RCC 7860 (cell line): ENCODE measurements at regions not wholly inside any gene's neighbourhood (a gene's known extent, or its start where the extent isn't known, plus 50 kb on each side); places are given as distances from the start of the nearest gene placed in this dataset.

ENCODE experiments used
- DNase-seq: peaks from one replicate; pipeline ENCODE4 v3.0.0-alpha.2; 2015; ENCODE audit warnings: low spot score
- FAIRE-seq: peaks from 2 replicates; lab custom pipeline; 2012; peaks lifted over from hg19 to GRCh38; lab: Jason Lieb, UNC

DNA sequence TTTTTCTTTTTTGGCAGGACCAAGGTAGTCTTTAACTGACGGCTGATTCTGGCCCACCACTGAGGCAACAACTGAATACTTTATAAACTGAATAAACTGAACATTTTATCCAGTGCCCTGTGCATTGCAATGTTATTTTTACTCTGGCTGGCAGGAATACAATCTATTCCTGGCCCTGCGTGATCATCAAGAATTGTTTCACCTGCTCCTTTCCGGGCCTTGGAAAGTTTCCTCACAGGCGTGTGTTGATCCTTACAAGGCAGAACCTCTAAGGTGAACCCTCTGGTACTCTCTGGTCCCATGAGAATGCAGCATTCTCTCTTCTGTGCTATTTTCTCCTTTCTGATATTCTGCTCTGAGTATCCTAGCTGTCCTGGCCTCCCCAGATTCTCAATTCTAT lies 113.7 kb upstream of the KLHL29 start:
- DNase-seq (no peak), FAIRE-seq (no peak)

DNA sequence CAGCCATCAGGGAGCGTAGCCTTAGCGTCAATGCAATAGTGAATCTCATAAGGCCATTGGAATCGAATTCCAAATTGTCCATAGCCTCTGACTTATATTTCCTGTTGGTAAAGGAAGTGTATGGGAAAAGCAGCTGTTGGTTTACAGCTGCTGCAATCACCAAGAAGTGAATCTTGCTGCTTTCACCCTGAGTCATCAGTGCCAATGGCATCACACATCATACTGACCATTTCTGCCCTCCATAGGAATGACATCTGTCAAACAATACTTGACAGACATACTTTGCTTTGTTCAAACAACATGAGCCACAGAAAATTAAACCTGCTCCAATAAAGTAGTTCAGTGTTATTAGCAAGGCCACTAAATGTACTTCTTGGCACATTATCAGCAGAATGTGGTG lies 111.2 kb upstream of the KLHL29 start:
- DNase-seq, result no peak
- no peak for FAIRE-seq

DNA sequence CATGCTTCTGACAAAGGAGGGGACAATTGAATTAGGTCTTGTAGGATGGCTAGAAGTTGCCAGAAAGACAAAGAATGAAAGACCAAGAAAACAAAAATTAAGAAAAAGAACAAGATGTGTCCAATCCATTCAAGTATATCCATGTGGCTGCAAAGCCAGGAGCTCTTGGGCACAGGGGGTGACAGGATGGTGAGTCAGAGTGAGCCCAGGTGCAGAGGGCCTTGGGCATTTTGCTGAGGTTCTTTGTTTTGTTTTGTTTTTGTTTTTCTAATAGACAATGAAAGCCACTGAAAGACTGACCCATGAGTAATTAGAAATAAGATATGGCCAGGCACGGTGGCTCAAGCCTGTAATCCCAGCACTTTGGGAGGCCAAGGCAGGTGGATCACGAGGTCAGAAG lies 104.6 kb upstream of the KLHL29 start:
- FAIRE-seq (no peak), DNase-seq (no peak)

DNA sequence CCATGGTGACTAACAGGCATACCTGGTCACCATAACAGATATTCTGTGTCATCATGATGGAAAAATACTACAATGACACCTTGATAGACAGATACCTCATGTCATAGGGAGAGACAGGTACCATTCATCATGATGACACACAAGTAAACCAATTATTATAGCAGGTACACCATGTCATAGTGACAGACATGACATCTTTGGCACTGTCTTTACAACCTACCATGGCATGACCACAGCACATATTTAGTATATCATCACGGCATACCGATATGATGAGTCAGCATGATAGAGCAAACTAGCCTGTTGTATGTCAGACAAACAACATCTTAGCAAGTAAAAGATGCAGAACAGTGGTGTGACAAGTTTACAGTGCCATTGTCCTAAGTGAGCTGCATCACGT lies 101.3 kb upstream of the KLHL29 start:
- DNase-seq (peak; percentile 23), FAIRE-seq (no peak)

DNA sequence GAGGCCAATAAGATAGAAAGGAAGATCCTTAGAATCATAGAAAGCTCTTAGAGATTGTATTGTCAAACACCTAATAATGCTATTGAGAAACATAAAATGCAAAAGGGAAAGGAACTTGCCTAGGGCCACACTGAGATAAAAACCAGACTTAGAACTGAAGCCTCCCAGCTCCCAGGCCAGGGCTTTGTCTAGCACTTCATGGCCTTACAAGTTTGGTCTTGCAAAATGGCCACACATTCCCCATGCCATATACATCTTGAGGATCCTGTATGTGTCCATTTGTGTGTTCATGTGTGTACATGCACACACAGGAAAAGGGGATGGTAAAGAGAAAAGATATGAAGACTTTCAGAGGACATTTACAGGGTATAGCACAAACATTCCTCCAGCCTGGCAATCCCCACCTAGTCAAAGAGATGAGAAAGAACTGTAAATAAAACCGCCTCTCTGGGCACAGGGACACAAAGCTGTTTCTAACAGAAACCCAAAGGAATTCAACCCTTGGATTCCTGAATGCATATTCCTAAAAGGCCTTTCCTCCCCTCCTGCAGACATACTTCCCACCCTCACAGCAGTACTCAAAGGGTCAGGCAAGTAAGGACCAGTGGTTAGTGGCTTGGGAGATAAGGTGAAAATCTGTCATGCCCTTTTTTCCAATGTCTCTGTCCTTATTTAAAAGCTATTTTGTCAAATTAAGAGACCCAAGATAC lies 99.7 kb upstream of the KLHL29 start:
- no peak for FAIRE-seq
- no peak for DNase-seq

DNA sequence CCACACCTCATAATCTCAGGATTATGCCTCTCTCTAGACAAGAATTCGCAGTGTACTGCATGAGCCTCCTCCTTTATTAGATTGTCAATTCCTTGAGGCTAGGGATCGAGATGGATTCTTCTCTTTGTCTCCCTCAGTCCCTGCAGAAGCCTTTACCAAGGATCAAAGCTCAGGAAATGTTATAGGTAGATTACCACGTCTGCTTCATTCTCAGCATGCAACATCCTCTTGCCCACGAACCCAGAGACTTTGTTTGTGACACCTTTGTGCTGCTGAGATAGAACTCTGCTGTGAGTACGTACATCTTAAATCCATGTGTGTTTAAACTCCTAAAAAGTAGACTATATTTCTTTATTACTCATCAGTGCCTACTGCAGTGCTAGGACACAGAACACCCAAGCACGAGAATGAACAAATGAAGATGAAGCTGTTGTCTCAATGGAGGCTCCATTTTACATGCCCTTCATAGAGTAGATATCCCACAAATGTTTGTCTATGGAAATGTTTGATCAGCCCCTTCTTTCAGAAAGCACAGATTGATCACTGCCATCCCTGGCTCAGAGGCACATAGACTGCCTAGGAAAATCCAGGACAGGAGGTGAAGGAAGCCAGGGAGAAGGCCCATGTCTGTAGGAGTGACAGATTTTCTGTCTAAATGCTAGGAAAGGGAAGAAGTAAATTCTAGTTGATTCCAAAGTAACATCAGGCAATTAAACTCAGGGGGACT lies 98.8 kb upstream of the KLHL29 start:
- no peak for FAIRE-seq
- DNase-seq, result no peak

DNA sequence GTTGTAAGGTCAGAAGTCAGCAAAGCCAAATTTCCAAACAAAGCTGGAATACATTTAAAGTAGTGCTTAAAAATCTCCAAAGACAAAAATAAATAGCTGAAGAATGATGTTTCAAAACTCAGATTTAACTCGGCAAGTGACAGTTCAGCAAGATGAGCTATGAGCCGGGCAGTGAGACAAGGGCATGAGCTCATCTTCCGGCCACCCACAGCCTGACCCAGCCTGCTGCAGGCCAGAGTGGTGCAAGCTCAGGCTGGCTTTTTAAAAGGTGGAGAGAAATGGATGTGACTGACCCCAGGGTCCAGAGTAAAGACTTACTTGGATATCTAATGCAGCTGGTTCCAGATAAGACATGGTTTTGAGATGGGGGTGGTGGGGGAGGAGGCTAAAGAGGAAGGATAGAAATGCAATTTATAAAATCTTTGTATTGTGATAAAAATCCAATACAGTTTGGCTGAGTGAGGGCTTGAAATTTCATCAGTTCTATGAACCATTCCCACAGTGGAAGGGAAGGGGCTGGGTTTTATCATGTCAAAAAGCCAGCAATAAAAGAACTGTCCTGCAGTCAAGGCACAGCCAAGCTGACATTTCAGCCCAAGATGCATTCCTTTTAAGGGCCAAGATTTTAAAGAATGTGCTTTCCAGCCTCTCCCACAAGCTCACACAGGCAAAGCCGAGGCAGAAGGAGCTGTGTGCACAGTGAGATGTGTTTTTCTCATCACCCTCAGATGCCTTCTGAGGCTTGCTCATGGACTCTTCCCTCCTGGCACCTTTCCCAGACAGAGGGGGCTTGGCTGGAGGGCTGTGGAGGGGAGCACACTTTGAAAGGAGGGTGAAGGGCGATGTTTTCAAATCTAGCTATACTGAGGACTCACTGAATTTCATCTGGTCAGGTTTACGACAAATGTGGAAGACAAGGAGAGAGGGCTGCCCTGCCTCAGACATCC lies 97.9 kb upstream of the KLHL29 start:
- DNase-seq, result no peak
- no peak for FAIRE-seq

DNA sequence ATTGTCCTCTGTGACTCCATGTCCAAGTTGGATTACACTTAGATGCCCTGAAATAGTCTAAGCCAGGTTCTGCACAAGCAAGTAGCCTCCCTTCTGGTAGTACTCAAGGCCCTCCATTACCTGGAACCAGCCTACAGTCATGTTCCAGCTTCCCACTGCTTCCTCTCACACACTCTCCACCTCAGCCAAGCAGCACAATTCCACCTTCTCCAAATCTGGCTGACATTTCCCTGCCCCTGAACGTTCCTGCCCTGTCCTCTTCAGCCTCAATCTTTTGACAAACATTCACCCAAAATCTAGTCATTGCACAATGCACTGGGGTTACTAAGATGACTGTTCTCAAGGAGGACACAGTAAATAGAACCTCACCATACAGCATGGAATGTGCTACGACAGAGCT lies 95.3 kb upstream of the KLHL29 start:
- no peak for DNase-seq
- no peak for FAIRE-seq

DNA sequence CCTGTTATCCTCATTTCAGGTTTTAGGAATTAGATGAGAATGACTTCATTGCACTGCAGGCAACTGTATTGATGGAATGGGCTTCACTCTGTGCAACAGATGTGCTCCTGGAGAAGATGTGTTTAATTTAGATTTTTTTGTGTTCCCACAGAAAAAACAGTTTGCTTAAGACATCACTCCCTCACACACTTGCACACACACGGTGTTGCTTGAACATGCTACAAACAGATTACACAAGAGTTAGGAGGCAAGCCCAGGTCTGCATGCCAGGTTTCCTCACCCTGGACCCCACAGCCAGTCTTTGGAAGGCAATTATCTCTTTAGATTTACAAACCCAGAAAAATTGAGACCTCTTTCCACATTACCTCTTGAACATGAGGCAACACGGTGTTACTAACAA lies 93.7 kb upstream of the KLHL29 start:
- FAIRE-seq (no peak), DNase-seq (no peak)

DNA sequence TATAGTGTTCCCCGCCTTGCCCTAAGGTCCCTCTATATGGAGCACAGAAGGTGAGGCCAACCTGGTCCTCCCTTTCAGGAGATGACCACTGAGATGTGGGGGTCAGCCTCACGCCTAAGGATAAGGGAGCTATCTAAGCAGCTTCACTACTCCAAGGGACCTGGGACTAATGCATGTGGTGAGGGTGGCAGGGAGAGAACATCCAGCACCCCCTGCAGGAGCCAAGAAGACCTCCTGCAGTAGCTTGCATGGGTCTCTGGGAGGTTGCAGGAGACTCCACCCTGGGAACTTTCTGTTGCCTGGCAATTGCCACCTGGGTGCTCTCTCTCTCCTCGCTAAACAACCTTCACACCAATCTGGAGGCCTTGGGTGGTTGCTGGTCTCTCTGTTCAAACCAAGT lies 93.0 kb upstream of the KLHL29 start:
- DNase-seq (no peak), FAIRE-seq (no peak)

DNA sequence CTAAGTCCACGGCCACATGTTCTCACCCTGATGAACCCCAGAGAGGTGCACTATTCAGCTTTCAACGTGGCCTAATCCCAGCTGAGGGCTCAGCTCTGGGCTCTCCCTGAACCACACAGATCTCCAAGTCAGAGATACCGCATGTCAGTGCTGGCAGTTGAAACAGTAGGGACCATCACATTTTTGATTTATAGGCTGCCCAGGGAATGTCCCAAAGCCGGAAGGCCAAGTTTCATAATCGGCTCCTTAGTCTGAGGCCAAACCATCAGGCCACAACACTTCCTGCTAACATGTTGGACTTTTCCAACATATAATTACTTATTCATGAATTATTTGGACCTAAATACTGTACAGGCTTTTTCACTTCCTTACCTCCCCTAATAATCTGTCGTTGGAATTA lies 91.9 kb upstream of the KLHL29 start:
- FAIRE-seq (no peak), DNase-seq (no peak)

DNA sequence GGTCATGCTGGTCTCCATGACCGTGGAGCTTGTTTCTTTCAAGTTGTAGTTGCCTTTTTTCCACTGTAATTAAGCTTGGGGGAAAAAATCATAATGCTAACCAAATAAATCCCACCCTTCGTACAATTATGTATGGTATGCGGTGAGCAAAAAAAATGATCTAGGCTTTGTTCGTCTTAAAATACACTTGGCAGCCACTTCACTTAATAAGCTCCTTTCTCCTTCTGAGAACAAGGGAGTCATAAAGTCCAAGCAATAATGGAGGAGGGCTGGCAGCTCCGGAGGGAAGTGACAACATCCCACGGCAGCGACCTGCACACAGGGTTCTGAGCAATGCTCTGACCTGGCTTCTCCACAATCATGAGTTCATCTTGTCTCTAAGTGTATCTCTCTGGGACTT lies 91.2 kb upstream of the KLHL29 start:
- FAIRE-seq (no peak), DNase-seq (no peak)

DNA sequence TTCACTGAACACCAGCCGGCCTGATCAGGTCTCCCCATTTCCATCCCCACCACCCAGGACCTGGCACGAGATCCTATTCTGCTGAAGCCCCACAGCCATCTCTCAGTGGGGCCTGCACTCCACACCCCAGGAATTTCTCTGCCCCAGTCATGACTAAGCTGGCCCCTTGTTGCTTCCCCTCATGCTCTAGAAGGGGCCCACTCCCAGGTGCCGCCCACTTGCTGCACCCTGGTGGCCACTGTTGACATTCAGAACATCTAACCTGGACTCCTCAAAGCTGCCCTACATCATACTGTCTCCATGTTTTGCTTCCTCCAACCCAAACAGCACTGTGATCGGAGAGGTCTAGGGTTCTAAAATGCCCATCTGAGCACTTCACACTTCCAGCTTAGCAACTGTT lies 90.7 kb upstream of the KLHL29 start:
- DNase-seq, result no peak
- no peak for FAIRE-seq

DNA sequence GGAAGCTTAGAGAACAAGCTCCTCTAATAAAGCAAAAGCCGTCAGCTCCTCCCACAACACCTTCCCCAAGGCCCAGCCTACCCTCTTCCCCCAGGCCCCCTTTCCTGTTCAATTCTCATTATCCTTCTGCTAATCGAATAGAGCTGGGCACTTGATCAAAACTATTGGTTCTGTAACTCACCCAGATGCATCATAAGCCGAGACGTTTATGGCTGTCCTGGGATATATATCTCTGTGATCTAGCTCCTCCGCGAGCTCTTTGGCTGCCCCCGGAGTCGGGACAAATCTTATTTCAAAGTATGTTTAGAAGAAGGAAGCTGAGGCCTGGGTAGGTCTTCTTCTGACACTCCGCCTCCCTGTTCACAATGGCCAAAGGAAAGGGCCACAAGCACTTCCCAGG lies 88.3 kb upstream of the KLHL29 start:
- no peak for DNase-seq
- FAIRE-seq, result no peak

DNA sequence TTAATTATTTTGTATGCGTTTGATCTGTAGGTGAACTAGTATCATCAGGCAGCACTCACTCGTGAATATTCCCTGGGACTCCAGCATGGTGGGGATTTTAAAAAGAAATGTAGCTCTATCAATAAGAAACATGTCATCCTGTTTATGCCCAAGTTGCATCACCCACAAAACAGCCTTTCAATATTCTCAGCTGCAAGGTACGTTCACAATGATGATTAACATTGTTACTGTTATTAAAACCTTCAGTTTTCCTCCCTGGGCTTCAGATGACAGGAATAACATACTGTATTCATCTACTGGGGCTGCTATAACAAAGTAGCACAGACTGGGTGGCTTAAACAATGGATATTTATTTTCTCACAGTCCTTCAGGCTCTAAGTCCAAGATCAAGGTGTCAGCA lies 87.9 kb upstream of the KLHL29 start:
- FAIRE-seq (no peak), DNase-seq (no peak)

DNA sequence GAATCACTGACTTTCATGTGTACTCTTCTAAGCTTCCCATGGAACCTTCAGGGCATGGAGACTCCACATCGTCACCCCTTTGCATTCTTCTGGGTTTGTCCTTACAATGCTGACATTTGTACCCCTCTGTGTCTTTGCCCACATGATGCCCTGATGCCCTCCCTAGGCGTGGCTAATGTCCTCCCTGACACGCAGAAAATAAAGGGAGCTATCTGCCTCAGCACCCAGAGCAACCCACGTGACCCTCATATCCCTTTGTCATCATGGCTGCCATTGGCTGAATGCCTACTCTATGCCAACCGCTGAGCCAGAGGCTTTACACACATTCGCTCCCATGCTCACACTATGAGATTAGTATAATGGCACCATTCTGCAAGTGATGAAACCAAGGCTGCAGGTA lies 86.4 kb upstream of the KLHL29 start:
- DNase-seq, result no peak
- FAIRE-seq, result no peak

DNA sequence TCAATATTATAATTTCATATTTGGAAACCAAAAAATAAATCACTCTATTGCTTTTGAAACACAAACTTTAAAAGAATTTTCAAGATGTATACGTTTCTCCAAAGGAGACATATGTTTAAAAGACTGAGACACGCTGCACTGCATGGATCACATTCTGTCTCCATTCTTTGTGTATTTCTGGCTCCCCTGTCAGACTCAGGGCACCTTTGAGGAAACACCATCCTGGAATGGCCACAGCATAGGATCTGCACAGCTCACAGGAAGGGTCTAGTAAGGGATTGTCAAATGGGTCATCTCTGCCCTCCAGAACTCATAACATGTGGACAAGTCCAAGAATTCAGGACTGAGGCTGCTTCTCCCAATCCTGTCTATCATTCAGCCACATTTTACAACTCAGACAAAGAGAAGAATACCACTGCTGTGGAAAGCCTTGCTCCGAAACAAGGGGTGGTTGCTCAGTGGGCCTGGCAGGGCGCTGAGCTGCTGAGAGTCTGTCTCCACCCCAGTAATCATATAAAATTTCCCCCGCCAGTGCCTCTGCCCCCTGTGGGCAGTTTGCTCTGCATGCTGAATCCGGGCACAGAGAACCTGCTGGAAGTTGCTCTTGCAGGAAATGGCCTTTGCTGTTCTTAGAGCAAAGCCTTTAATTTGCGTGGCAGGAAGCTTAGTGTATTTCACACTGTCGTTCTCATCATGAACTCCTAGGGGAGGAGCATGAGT lies 85.3 kb upstream of the KLHL29 start:
- no peak for FAIRE-seq
- DNase-seq, result no peak

DNA sequence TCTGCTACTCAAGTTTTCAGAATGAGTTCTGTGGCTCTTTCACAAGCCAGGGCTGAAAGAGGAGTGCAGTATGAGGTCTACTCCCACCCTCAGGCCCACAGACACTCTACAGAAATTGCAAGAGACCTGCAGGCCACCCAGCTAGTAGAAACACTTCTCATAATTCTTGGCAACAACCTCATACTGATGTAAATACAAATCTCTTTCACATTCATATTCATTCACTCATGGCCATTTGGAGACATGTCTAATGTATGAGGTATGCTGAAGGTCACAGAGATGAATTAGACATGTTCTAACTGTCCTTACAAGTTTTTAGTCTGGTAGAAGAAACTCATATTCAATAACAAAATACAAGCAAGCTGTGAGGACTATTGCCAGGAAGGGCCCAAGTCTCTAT lies 83.8 kb upstream of the KLHL29 start:
- DNase-seq (no peak), FAIRE-seq (no peak)

DNA sequence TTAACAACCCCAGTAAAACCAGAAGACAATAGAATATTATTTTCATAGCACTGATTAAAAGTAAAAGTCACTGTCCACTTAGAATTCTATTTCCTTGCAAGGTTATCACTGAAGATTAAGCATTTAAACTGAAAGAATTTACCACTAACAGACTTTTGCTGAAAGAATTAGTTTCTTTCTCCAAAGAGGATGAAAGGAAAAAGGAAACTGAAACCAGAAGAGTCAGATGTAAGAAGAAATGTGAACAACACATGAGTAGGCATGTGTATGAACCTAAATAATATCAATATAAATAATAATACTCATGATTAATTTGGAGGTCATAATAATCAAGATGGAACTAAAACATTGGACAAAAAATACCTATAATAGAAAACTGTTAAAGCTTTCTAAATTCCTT lies 82.4 kb upstream of the KLHL29 start:
- no peak for DNase-seq
- FAIRE-seq, result no peak

DNA sequence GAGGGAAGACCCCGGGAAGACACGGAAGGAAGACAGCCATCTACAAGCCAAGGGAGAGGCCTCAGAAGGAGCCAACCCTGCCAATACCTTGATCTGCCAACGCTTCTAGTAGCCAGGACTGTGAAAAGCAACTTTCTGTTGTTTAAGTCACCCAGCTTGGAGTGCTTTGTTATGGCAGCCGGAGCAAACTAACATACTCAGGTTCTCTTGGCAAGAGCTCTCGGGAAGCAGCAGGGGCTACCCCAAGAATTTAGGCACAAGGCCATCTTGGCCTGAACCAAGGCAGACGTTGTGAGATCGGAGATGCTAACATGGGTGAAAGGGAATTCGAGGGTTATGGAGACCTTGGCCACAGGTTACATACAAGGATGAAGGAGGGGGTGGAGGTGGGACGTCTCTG lies 78.6 kb upstream of the KLHL29 start:
- no peak for DNase-seq
- no peak for FAIRE-seq

DNA sequence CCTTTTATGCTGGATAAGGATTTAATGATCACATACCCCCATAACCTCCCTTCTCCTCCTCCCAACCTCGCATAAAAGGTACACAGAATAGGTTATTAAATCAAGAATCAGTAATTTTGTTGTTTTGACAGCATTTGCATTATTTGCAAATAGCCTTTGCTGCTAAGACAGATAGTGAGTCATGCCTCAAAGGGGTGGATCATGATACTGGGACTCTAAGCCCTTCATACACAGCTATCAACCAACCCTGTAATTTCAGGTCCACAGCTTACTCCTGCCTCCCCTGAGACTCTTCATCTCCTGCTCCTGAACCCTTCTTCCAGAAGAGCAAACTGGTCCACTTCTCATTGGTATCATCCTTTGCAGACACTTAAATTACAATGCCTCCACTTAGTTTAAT lies 73.8 kb upstream of the KLHL29 start:
- FAIRE-seq (no peak), DNase-seq (no peak)
